Thyroid gland (tissue), 4 donors: ENCODE measurements at regions not wholly inside any gene's neighbourhood (a gene's known extent, or its start where the extent isn't known, plus 50 kb on each side); places are given as distances from the start of the nearest gene placed in this dataset.

ENCODE experiments used
- POLR2A ChIP-seq, 2 donors: fragments of 450-650 bp; IDR thresholded peaks; one replicate each; pipeline ENCODE4 v1.6.1; 2017; ENCODE audit warnings: antibody characterized with exemption in 2 of 2, mild to moderate bottlenecking in 2 of 2, moderate library complexity in 1 of 2
- TF ChIP-seq, protein P1 (sequence below), 6 experiments: fragments of 200-600 bp in 3 of 6; fragments of 450-650 bp in 3 of 6; sonication (generic) in 3 of 6; IDR thresholded peaks; one replicate each; pipeline ENCODE4 v1.5.1; 2016 to 2019; ENCODE audit warnings: antibody characterized with exemption in 6 of 6, mild to moderate bottlenecking in 2 of 6, inconsistent platforms in 1 of 6, moderate library complexity in 1 of 6

DNA sequence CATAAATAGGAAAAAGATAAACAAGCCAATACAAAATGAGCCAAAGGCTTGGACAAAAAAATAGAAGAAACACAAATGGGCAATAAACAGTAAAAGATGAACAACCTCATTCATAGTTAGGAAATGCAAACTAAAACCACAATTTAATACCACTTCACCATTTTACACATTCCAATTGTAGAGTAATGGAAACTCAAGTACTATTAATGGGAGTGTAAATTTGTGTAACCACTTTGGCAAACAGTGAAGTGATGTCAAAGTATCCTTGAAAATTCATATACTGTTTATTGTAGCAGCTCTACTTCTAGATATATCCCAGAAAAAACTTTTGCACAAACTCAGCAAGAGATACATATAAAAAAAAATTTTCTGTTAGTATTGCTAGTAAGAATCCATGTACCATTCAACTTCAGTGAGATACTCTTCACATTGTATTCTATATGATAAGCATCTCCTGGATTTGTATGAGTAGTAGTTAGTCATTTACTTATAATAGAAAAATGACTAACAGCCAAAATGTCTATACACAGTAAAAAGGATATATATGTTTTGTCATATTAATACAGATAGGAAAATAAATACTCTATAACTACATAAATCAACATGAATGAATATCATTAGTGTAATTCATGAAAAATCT is 229.8 kb downstream of the DKK2 start:
- TF ChIP-seq POLR2A (IDR thresholded peaks at IDR 0.05), result no peak
- TF ChIP-seq, protein P1, sequence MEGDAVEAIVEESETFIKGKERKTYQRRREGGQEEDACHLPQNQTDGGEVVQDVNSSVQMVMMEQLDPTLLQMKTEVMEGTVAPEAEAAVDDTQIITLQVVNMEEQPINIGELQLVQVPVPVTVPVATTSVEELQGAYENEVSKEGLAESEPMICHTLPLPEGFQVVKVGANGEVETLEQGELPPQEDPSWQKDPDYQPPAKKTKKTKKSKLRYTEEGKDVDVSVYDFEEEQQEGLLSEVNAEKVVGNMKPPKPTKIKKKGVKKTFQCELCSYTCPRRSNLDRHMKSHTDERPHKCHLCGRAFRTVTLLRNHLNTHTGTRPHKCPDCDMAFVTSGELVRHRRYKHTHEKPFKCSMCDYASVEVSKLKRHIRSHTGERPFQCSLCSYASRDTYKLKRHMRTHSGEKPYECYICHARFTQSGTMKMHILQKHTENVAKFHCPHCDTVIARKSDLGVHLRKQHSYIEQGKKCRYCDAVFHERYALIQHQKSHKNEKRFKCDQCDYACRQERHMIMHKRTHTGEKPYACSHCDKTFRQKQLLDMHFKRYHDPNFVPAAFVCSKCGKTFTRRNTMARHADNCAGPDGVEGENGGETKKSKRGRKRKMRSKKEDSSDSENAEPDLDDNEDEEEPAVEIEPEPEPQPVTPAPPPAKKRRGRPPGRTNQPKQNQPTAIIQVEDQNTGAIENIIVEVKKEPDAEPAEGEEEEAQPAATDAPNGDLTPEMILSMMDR (IDR thresholded peaks at IDR 0.05), result no peak
